ENCODE measurements at regions not wholly inside any gene's neighbourhood (a gene's known extent, or its start where the extent isn't known, plus 50 kb on each side); places are given as distances from the start of the nearest gene placed in this dataset.

DNA sequence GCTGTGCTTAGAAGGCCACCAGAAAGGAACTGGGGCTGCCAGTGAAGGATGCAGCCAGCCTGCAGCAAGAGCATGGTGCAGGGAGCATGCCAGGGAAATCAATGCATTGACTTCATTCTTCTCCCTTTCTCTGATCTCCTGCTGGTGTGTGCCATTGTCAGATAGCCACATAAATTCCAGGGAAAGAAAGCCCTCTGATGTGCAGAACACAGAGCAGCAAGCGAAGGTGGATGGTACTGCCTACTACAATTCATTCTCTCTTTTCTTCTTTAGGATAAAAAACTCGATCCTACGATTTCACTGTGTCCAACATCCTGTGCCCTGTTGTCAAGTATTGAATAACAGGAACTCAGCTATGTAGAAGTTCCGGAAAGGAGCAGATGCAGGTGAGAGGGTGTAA, 446.7 kb upstream of the TMEM132C start:
- Histone ChIP-seq H3K27ac (ENCODE audit: low read depth, low read length) (no peak overlapping the region), H3K4me3 (ENCODE audit: low read depth, low read length) (no peak overlapping the region), H3K9me3 (ENCODE audit: control insufficient read depth, insufficient read depth, low read length) (peaks cover 36% of the 10 kb centered on the region), H3K27me3 (ENCODE audit: control insufficient read depth, insufficient read depth, low read length) (no peaks in the 10 kb centered on the region)
- TF ChIP-seq, protein P1, sequence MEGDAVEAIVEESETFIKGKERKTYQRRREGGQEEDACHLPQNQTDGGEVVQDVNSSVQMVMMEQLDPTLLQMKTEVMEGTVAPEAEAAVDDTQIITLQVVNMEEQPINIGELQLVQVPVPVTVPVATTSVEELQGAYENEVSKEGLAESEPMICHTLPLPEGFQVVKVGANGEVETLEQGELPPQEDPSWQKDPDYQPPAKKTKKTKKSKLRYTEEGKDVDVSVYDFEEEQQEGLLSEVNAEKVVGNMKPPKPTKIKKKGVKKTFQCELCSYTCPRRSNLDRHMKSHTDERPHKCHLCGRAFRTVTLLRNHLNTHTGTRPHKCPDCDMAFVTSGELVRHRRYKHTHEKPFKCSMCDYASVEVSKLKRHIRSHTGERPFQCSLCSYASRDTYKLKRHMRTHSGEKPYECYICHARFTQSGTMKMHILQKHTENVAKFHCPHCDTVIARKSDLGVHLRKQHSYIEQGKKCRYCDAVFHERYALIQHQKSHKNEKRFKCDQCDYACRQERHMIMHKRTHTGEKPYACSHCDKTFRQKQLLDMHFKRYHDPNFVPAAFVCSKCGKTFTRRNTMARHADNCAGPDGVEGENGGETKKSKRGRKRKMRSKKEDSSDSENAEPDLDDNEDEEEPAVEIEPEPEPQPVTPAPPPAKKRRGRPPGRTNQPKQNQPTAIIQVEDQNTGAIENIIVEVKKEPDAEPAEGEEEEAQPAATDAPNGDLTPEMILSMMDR (IDR thresholded peaks at IDR 0.05; ENCODE audit: low read depth, low read length) = no peak
- ChIA-PET CTCF (no interaction called here), POLR2A (no interaction called here)
- DNase-seq (ENCODE audit: low read depth, low spot score) = no peak

DNA sequence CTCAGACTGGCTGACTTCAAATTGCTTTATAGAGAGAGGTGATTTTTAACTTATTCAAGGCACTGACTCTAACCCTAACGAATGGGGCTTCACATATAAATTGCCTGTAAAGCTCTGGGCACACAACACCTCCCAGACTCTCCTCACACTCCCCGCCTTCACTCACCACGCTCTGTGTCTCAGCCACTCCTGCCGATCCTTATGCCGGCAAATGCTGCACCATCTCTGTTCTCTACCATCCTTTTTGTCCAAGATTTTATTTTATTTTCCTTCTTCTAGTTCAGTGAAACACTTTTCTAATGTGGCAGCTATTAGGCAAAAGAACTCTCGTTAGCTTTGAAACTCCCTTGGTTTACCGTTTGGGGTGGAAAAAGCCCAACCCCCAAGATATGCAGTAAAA, 446.1 kb upstream of the TMEM132C start:
- POLR2A ChIA-PET = no interaction called here
- TF ChIP-seq, protein P1 (IDR thresholded peaks at IDR 0.05; ENCODE audit: low read depth, low read length) = no peak
- CTCF ChIA-PET = no interaction called here
- Histone ChIP-seq H3K27me3 (ENCODE audit: control insufficient read depth, insufficient read depth, low read length) (no peaks in the 10 kb centered on the region), H3K9me3 (ENCODE audit: control insufficient read depth, insufficient read depth, low read length) (peaks cover 41% of the 10 kb centered on the region), H3K4me3 (ENCODE audit: low read depth, low read length) (no peak overlapping the region), H3K27ac (ENCODE audit: low read depth, low read length) (no peak overlapping the region)
- no peak for DNase-seq (ENCODE audit: low read depth, low spot score)

DNA sequence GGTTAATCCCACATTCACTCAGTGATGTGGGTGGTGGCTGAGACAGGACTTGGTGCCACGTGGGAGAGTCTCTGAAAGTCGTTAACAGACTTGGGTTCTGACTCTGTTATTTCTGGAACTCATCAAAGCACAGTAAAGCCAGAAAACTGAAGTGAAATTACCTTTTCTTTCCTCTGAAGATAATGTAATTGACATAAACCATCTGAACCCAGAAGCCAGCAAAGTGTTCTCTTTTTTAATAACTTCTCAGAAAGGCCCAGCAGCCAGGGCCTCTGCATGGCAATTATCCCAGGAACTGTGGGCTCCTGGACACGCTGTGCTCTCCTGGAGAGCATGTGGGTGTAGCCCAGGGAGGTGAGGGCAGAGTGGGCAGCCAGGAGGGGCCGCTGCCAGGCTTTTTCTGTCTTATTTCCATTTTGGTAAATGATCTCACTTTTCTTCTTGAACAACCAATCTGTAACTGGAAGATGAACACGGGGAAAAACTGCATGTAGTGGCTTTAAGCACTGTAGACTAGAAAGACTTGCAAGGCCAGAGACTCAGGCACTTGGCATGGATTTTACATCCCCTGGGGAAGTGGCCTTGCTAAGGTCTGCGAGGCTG, 444.1 kb upstream of the TMEM132C start:
- TF ChIP-seq, protein P1 (IDR thresholded peaks at IDR 0.05; ENCODE audit: low read depth, low read length) = no peak
- ChIA-PET POLR2A (no interaction called here), CTCF (no interaction called here)
- Histone ChIP-seq H3K9me3 (ENCODE audit: control insufficient read depth, insufficient read depth, low read length) (peaks cover 58% of the 10 kb centered on the region), H3K27ac (ENCODE audit: low read depth, low read length) (no peak overlapping the region), H3K4me3 (ENCODE audit: low read depth, low read length) (no peak overlapping the region), H3K27me3 (ENCODE audit: control insufficient read depth, insufficient read depth, low read length) (no peaks in the 10 kb centered on the region)
- DNase-seq (ENCODE audit: low read depth, low spot score) = no peak

DNA sequence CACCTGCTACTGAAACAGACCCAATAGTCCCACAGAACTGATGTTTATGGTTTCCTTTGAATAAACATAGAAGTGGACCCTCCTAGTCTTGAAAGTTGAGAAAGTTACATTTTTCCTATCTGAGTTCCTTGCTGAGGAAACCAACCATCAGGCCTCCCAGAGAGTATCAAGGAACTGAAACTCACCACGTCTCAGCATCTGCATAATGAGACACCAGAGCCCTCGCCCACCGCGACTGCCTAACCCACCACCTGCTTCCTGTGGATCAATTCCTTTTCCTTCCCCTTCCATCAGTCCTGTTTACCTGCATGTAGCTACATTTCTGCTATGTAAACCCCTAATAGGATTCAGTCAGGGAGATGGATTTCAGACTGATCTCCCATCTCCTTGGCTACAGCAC, 443.2 kb upstream of the TMEM132C start:
- POLR2A ChIA-PET = no interaction called here
- Histone ChIP-seq H3K4me3 (ENCODE audit: low read depth, low read length) (no peak overlapping the region), H3K27ac (ENCODE audit: low read depth, low read length) (no peak overlapping the region), H3K27me3 (ENCODE audit: control insufficient read depth, insufficient read depth, low read length) (no peaks in the 10 kb centered on the region), H3K9me3 (ENCODE audit: control insufficient read depth, insufficient read depth, low read length) (peaks cover 59% of the 10 kb centered on the region)
- CTCF ChIA-PET = no interaction called here
- TF ChIP-seq, protein P1 (IDR thresholded peaks at IDR 0.05; ENCODE audit: low read depth, low read length) = no peak
- no peak for DNase-seq (ENCODE audit: low read depth, low spot score)

DNA sequence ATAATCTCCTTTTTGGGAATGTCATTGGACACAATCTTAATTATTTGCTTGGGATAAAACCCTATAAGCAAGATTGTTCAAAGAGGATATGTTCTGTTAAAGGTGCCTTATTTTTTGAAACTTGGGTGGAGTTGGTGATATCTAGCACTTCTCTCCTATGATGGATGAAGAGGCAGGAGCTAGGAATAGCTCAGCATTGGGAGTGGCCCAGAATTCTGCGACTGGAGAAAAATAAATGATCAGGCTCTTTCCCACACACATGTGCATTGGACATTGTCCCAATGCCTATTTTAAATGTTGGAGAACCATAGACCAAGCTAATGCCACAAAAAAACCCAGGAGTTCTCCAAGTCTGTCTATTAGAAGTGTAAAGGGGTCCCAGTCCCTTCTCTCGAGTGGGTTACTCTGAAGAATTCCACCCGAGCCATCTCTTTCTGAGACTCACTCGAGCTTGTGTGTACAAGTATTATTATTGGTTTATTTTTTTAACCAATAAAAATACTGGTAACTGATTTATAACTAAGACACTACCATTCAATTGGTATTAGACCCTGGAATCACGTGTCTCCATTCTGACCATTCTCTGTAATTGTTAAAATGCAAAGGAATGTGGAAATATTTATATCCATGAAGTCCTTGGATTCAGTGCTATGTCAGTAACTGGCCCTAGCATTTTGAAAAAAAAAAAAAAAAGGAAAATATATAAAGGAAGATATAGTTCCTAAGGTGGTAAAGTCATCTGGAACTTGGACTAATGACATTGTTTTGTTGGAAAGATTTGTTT, 437.5 kb upstream of the TMEM132C start:
- ChIA-PET POLR2A (no interaction called here), CTCF (no interaction called here)
- no peak for DNase-seq (ENCODE audit: low read depth, low spot score)
- no peaks in the 10 kb centered on the region for H3K27me3 ChIP-seq (ENCODE audit: control insufficient read depth, insufficient read depth, low read length)
- H3K9me3 ChIP-seq (ENCODE audit: control insufficient read depth, insufficient read depth, low read length) = peaks cover 48% of the 10 kb centered on the region
- TF ChIP-seq, protein P1 (IDR thresholded peaks at IDR 0.05; ENCODE audit: low read depth, low read length) = no peak
- no peak overlapping the region for H3K4me3 ChIP-seq (ENCODE audit: low read depth, low read length)
- H3K27ac ChIP-seq (ENCODE audit: low read depth, low read length) = no peak overlapping the region
